ENCODE measurements at regions not wholly inside any gene's neighbourhood (a gene's known extent, or its start where the extent isn't known, plus 50 kb on each side); places are given as distances from the start of the nearest gene placed in this dataset.
A peak's percentile ranks its signal among the peaks of the same experiment; 100 is the strongest.

GRCh38 chr1:59104191-59104760, 192.6 kb upstream of the FGGY start:
- no peak overlapping the region for H3K27ac ChIP-seq (ENCODE audit: low read depth, low read length)
- 26 to 93% (median 89%) methylated on average over 4 of the region's 4 CpGs for WGBS, 3 donors

- H3K27ac ChIP-seq (ENCODE audit: low read depth, low read length) = peak overlapping the region; percentile 1
- 55 to 86% (median 63%) methylated on average over 7 of the region's 7 CpGs for WGBS, 3 donors
Observed at GRCh38 chr1:59105548-59106507, 191.1 kb upstream of the FGGY start.

- no peak overlapping the region for H3K27ac ChIP-seq (ENCODE audit: low read depth, low read length)
- WGBS, 3 donors = 55 to 80% (median 79%) methylated on average over 5 of the region's 5 CpGs
Observed at GRCh38 chr1:59107516-59107915, 189.4 kb upstream of the FGGY start.

GRCh38 chr1:59107916-59108315, 189.0 kb upstream of the FGGY start:
- WGBS, 3 donors = 71 to 82% (median 80%) methylated on average over 5 of the region's 5 CpGs
- no peak overlapping the region for H3K27ac ChIP-seq (ENCODE audit: low read depth, low read length)

GRCh38 chr1:59108481-59109317, 188.2 kb upstream of the FGGY start:
- no peak overlapping the region for H3K27ac ChIP-seq (ENCODE audit: low read depth, low read length)

GRCh38 chr1:59110271-59110670, 186.6 kb upstream of the FGGY start:
- H3K27ac ChIP-seq (ENCODE audit: low read depth, low read length) = no peak overlapping the region
- WGBS, 3 donors = 94 to 100% (median 100%) methylated on average over 1 of the region's 1 CpG

- no peak overlapping the region for H3K27ac ChIP-seq (ENCODE audit: low read depth, low read length)
- 73 to 100% (median 90%) methylated on average over 1 of the region's 1 CpG for WGBS, 3 donors
Observed at GRCh38 chr1:59113876-59114457, 182.9 kb upstream of the FGGY start.

- 89 to 96% (median 93%) methylated on average over 2 of the region's 2 CpGs for WGBS, 3 donors
- no peak overlapping the region for H3K27ac ChIP-seq (ENCODE audit: low read depth, low read length)
Observed at GRCh38 chr1:59115865-59116264, 181.0 kb upstream of the FGGY start.

- no peak overlapping the region for H3K27ac ChIP-seq (ENCODE audit: low read depth, low read length)
- 72 to 87% (median 79%) methylated on average over 4 of the region's 4 CpGs for WGBS, 3 donors
Observed at GRCh38 chr1:59116920-59117542, 179.9 kb upstream of the FGGY start.

GRCh38 chr1:59122527-59122926, 174.4 kb upstream of the FGGY start:
- no peak overlapping the region for H3K27ac ChIP-seq (ENCODE audit: low read depth, low read length)
- 71 to 75% (median 72%) methylated on average over 5 of the region's 5 CpGs for WGBS, 3 donors

GRCh38 chr1:59123081-59123681, 173.7 kb upstream of the FGGY start:
- no peak overlapping the region for H3K27ac ChIP-seq (ENCODE audit: low read depth, low read length)
- WGBS, 3 donors = 94 to 95% (median 95%) methylated on average over 2 of the region's 2 CpGs

GRCh38 chr1:59124166-59124565, 172.7 kb upstream of the FGGY start:
- WGBS, 3 donors = 90 to 97% (median 94%) methylated on average over 2 of the region's 2 CpGs
- H3K27ac ChIP-seq (ENCODE audit: low read depth, low read length) = no peak overlapping the region

- H3K27ac ChIP-seq (ENCODE audit: low read depth, low read length) = no peak overlapping the region
- 87 to 91% (median 89%) methylated on average over 2 of the region's 2 CpGs for WGBS, 3 donors
Observed at GRCh38 chr1:59125154-59125553, 171.7 kb upstream of the FGGY start.

GRCh38 chr1:59125676-59126320, 171.1 kb upstream of the FGGY start:
- WGBS, 3 donors = 90% methylated on average over 3 of the region's 3 CpGs
- no peak overlapping the region for H3K27ac ChIP-seq (ENCODE audit: low read depth, low read length)

GRCh38 chr1:59126366-59126765, 170.5 kb upstream of the FGGY start:
- WGBS, 3 donors = 93 to 98% (median 97%) methylated on average over 1 of the region's 1 CpG
- no peak overlapping the region for H3K27ac ChIP-seq (ENCODE audit: low read depth, low read length)

- WGBS, 3 donors = 89 to 96% (median 90%) methylated on average over 1 of the region's 1 CpG
- H3K27ac ChIP-seq (ENCODE audit: low read depth, low read length) = no peak overlapping the region
Observed at GRCh38 chr1:59128239-59128736, 168.6 kb upstream of the FGGY start.

GRCh38 chr1:59128784-59129227, 168.1 kb upstream of the FGGY start:
- no peak overlapping the region for H3K27ac ChIP-seq (ENCODE audit: low read depth, low read length)
- 73 to 86% (median 79%) methylated on average over 4 of the region's 4 CpGs for WGBS, 3 donors

Data from adipose tissue (tissue), 3 donors.